HepG2 (cell line): ENCODE measurements at regions not wholly inside any gene's neighbourhood (a gene's known extent, or its start where the extent isn't known, plus 50 kb on each side); places are given as distances from the start of the nearest gene placed in this dataset.

Experiments
- MLLT10 ChIP-seq: sonication (generic); formaldehyde crosslinking; IDR thresholded peaks from 2 replicates; pipeline ENCODE4 v1.4.0; 2020; ENCODE audit warnings: missing genetic modification reagents
- PTBP1 ChIP-seq: fragments of 200-400 bp; formaldehyde crosslinking; IDR thresholded peaks from 2 replicates; pipeline ENCODE4 v1.6.1; 2018; ENCODE audit warnings: low read length, low read depth; ENCODE audit not compliant: poor library complexity, severe bottlenecking
- SNAPC4 ChIP-seq: sonication (generic); formaldehyde crosslinking; IDR thresholded peaks from 2 replicates; pipeline ENCODE4 v1.4.0; 2020; ENCODE audit warnings: mild to moderate bottlenecking, missing genetic modification reagents
- ZBTB40 ChIP-seq, 2 experiments: fragments of 450-650 bp in 1 of 2; sonication (generic) in 1 of 2; formaldehyde crosslinking in 1 of 2; IDR thresholded peaks; 2 replicates each; pipeline versions ENCODE4 v1.6.1 to v1.8.0; 2016 to 2022; ENCODE audit warnings: antibody characterized with exemption in 1 of 2, mild to moderate bottlenecking in 1 of 2, missing genetic modification reagents in 1 of 2
- ZNF292 ChIP-seq: sonication (generic); formaldehyde crosslinking; IDR thresholded peaks from 2 replicates; pipeline ENCODE4 v1.8.1; 2022; ENCODE audit warnings: mild to moderate bottlenecking, low read depth, missing genetic modification reagents, borderline replicate concordance
- TF ChIP-seq, protein P1 (sequence below): sonication (generic); formaldehyde crosslinking; IDR thresholded peaks from 2 replicates; pipeline ENCODE4 v1.4.0; 2020; ENCODE audit warnings: low read depth, mild to moderate bottlenecking, missing genetic modification reagents

DNA sequence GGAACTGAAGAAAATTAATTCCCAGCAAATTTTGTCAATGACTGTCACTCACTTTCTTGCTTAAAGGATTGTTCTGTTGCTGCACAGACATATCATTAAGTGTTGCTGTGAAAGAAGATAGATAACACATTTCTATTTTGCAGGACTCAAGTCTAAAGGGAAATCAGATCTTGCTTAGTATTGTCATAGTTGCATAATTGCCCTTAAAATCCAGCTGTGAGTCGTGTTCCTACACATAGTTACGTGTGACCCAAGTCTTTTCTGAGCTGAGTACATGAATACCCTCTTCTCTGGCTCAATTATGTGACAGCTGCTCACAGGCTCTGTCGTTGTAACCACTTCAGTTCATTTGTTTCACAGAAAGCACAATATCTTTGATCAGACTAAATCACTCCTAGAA lies 390.8 kb downstream of the DTWD2 start (continued):
- no peak for TF ChIP-seq ZBTB40 (IDR thresholded peaks at IDR 0.05)
- no peak for TF ChIP-seq ZBTB40 (CRISPR knock-in tag; IDR thresholded peaks at IDR 0.05)
- TF ChIP-seq, protein P1, sequence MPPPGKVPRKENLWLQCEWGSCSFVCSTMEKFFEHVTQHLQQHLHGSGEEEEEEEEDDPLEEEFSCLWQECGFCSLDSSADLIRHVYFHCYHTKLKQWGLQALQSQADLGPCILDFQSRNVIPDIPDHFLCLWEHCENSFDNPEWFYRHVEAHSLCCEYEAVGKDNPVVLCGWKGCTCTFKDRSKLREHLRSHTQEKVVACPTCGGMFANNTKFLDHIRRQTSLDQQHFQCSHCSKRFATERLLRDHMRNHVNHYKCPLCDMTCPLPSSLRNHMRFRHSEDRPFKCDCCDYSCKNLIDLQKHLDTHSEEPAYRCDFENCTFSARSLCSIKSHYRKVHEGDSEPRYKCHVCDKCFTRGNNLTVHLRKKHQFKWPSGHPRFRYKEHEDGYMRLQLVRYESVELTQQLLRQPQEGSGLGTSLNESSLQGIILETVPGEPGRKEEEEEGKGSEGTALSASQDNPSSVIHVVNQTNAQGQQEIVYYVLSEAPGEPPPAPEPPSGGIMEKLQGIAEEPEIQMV (CRISPR knock-in tag): no peak
- no peak for TF ChIP-seq MLLT10
- no peak for TF ChIP-seq PTBP1
- no peak for TF ChIP-seq SNAPC4 (CRISPR knock-in tag)
- no peak for TF ChIP-seq ZNF292 (CRISPR knock-in tag)
